Esophagus squamous epithelium (tissue), 4 donors: ENCODE measurements at regions not wholly inside any gene's neighbourhood (a gene's known extent, or its start where the extent isn't known, plus 50 kb on each side); places are given as distances from the start of the nearest gene placed in this dataset.
"Not testable (repeated sequence)": the region's sequence is repeated elsewhere in the genome, so short reads cannot be mapped to it uniquely, and the experiment has no call there.

Source experiments
- POLR2A ChIP-seq, 4 donors: fragments of 450-650 bp; IDR thresholded peaks; one replicate each; pipeline ENCODE4 v1.6.1; 2017; ENCODE audit warnings: antibody characterized with exemption in 4 of 4, mild to moderate bottlenecking in 4 of 4, moderate library complexity in 3 of 4
- TF ChIP-seq, protein P1 (sequence below), 6 experiments: fragments of 450-650 bp in 4 of 6; fragments of 200-600 bp in 2 of 6; sonication (generic) in 2 of 6; IDR thresholded peaks; one replicate each; pipeline ENCODE4 v1.5.1; 2016 to 2019; ENCODE audit warnings: antibody characterized with exemption in 6 of 6, mild to moderate bottlenecking in 4 of 6, moderate library complexity in 4 of 6

GRCh38 chr4:33979781-33980180 lies 2264.5 kb downstream of the ARAP2 start:
- TF ChIP-seq, protein P1, sequence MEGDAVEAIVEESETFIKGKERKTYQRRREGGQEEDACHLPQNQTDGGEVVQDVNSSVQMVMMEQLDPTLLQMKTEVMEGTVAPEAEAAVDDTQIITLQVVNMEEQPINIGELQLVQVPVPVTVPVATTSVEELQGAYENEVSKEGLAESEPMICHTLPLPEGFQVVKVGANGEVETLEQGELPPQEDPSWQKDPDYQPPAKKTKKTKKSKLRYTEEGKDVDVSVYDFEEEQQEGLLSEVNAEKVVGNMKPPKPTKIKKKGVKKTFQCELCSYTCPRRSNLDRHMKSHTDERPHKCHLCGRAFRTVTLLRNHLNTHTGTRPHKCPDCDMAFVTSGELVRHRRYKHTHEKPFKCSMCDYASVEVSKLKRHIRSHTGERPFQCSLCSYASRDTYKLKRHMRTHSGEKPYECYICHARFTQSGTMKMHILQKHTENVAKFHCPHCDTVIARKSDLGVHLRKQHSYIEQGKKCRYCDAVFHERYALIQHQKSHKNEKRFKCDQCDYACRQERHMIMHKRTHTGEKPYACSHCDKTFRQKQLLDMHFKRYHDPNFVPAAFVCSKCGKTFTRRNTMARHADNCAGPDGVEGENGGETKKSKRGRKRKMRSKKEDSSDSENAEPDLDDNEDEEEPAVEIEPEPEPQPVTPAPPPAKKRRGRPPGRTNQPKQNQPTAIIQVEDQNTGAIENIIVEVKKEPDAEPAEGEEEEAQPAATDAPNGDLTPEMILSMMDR (IDR thresholded peaks at IDR 0.05) = not testable (repeated sequence)
- TF ChIP-seq POLR2A (IDR thresholded peaks at IDR 0.05) = not testable (repeated sequence)
